ENCODE measurements at regions not wholly inside any gene's neighbourhood (a gene's known extent, or its start where the extent isn't known, plus 50 kb on each side); places are given as distances from the start of the nearest gene placed in this dataset.
A peak's percentile ranks its signal among the peaks of the same experiment; 100 is the strongest.

- Histone ChIP-seq H3K14ac (ENCODE audit: low read length) (no peak overlapping the region), H2BK12ac (ENCODE audit: low read length) (no peak overlapping the region), H3K9ac (ENCODE audit: low read length) (no peak overlapping the region), H3K4me3 (ENCODE audit: low read depth, low read length) (no peak overlapping the region), H3K9me3 (ENCODE audit: insufficient read depth, low read depth, low read length) (no peaks in the 10 kb centered on the region), H2BK5ac (ENCODE audit: low read depth, low read length, poor library complexity) (no peak overlapping the region), H3K36me3 (ENCODE audit: control insufficient read depth in 1 of 2, insufficient read depth in 2 of 2, low read length in 2 of 2) (no peaks in the 10 kb centered on the region), H3K27me3 (ENCODE audit: insufficient read depth, low read length) (no peaks in the 10 kb centered on the region), H3K27ac (ENCODE audit: low read depth, low read length) (no peak overlapping the region), H3K18ac (ENCODE audit: low read length) (no peak overlapping the region), H4K91ac (ENCODE audit: low read depth, low read length) (no peak overlapping the region), H3K23ac (ENCODE audit: low read length) (no peak overlapping the region), H3K4me2 (ENCODE audit: low read length) (no peak overlapping the region), H2AK5ac (ENCODE audit: low read length) (no peak overlapping the region), H2BK120ac (ENCODE audit: insufficient read depth, low read length, poor library complexity) (no peak overlapping the region), H3K79me1 (ENCODE audit: low read length) (no peaks in the 10 kb centered on the region), H3K4me1 (ENCODE audit: control insufficient read depth in 1 of 2, insufficient read depth in 2 of 2, low read length in 2 of 2) (peaks cover 0 to 2% of the 10 kb centered on the region in 2 experiments), H3K4ac (ENCODE audit: low read depth, low read length) (no peak overlapping the region), H3K79me2 (ENCODE audit: control insufficient read depth, insufficient read depth, low read length, poor library complexity) (no peaks in the 10 kb centered on the region), H4K12ac (ENCODE audit: low read depth, low read length) (no peak overlapping the region), H2AFZ (ENCODE audit: insufficient read depth, low read length, poor library complexity) (no peak overlapping the region), H4K8ac (ENCODE audit: low read depth, low read length) (no peak overlapping the region)
- no CpG with 5 or more reads among the region's 1 CpG for WGBS (ENCODE audit: extremely low coverage, insufficient coverage, insufficient read length)
- peak; percentile 4 to 76 for DNase-seq
Observed at GRCh38 chr4:90061881-90062280, 65.3 kb upstream of the CCSER1 start.

- Histone ChIP-seq H3K36me3 (ENCODE audit: control insufficient read depth in 1 of 2, insufficient read depth in 2 of 2, low read length in 2 of 2) (no peaks in the 10 kb centered on the region), H2AK5ac (ENCODE audit: low read length) (no peak overlapping the region), H3K4me3 (ENCODE audit: low read depth, low read length) (no peak overlapping the region), H2BK5ac (ENCODE audit: low read depth, low read length, poor library complexity) (no peak overlapping the region), H3K27me3 (ENCODE audit: insufficient read depth, low read length) (no peaks in the 10 kb centered on the region), H3K23ac (ENCODE audit: low read length) (no peak overlapping the region), H3K27ac (ENCODE audit: low read depth, low read length) (no peak overlapping the region), H3K14ac (ENCODE audit: low read length) (no peak overlapping the region), H4K12ac (ENCODE audit: low read depth, low read length) (no peak overlapping the region), H2AFZ (ENCODE audit: insufficient read depth, low read length, poor library complexity) (no peak overlapping the region), H3K4ac (ENCODE audit: low read depth, low read length) (no peak overlapping the region), H3K9me3 (ENCODE audit: insufficient read depth, low read depth, low read length) (no peaks in the 10 kb centered on the region), H3K18ac (ENCODE audit: low read length) (no peak overlapping the region), H3K4me2 (ENCODE audit: low read length) (no peak overlapping the region), H3K79me2 (ENCODE audit: control insufficient read depth, insufficient read depth, low read length, poor library complexity) (no peaks in the 10 kb centered on the region), H4K8ac (ENCODE audit: low read depth, low read length) (no peak overlapping the region), H3K4me1 (ENCODE audit: control insufficient read depth in 1 of 2, insufficient read depth in 2 of 2, low read length in 2 of 2) (peaks cover 0 to 2% of the 10 kb centered on the region in 2 experiments), H3K9ac (ENCODE audit: low read length) (no peak overlapping the region), H2BK120ac (ENCODE audit: insufficient read depth, low read length, poor library complexity) (no peak overlapping the region), H3K79me1 (ENCODE audit: low read length) (no peaks in the 10 kb centered on the region), H4K91ac (ENCODE audit: low read depth, low read length) (no peak overlapping the region), H2BK12ac (ENCODE audit: low read length) (no peak overlapping the region)
- WGBS (ENCODE audit: extremely low coverage, insufficient coverage, insufficient read length) = no CpG with 5 or more reads among the region's 4 CpGs
- DNase-seq = no peak
Observed at GRCh38 chr4:90064196-90064595, 63.0 kb upstream of the CCSER1 start.

GRCh38 chr4:90069151-90069550 is 58.0 kb upstream of the CCSER1 start:
- Histone ChIP-seq H2BK12ac (ENCODE audit: low read length) (no peak overlapping the region), H4K91ac (ENCODE audit: low read depth, low read length) (no peak overlapping the region), H3K9ac (ENCODE audit: low read length) (no peak overlapping the region), H3K4me3 (ENCODE audit: low read depth, low read length) (no peak overlapping the region), H3K4me1 (ENCODE audit: control insufficient read depth in 1 of 2, insufficient read depth in 2 of 2, low read length in 2 of 2) (no peaks in the 10 kb centered on the region), H4K12ac (ENCODE audit: low read depth, low read length) (no peak overlapping the region), H3K9me3 (ENCODE audit: insufficient read depth, low read depth, low read length) (no peaks in the 10 kb centered on the region), H4K8ac (ENCODE audit: low read depth, low read length) (no peak overlapping the region), H3K27ac (ENCODE audit: low read depth, low read length) (no peak overlapping the region), H2BK120ac (ENCODE audit: insufficient read depth, low read length, poor library complexity) (no peak overlapping the region), H2AK5ac (ENCODE audit: low read length) (no peak overlapping the region), H2AFZ (ENCODE audit: insufficient read depth, low read length, poor library complexity) (no peak overlapping the region), H3K36me3 (ENCODE audit: control insufficient read depth in 1 of 2, insufficient read depth in 2 of 2, low read length in 2 of 2) (no peaks in the 10 kb centered on the region), H3K18ac (ENCODE audit: low read length) (no peak overlapping the region), H3K79me2 (ENCODE audit: control insufficient read depth, insufficient read depth, low read length, poor library complexity) (no peaks in the 10 kb centered on the region), H3K23ac (ENCODE audit: low read length) (no peak overlapping the region), H3K4ac (ENCODE audit: low read depth, low read length) (no peak overlapping the region), H3K79me1 (ENCODE audit: low read length) (no peaks in the 10 kb centered on the region), H3K4me2 (ENCODE audit: low read length) (no peak overlapping the region), H2BK5ac (ENCODE audit: low read depth, low read length, poor library complexity) (no peak overlapping the region), H3K27me3 (ENCODE audit: insufficient read depth, low read length) (no peaks in the 10 kb centered on the region), H3K14ac (ENCODE audit: low read length) (no peak overlapping the region)
- no CpG with 5 or more reads among the region's 1 CpG for WGBS (ENCODE audit: extremely low coverage, insufficient coverage, insufficient read length)
- DNase-seq = peak in 1 of 2 donors; percentile 18

- no peak overlapping the region for H3K4ac ChIP-seq (ENCODE audit: low read depth, low read length)
- no peak overlapping the region for H2BK120ac ChIP-seq (ENCODE audit: insufficient read depth, low read length, poor library complexity)
- no peaks in the 10 kb centered on the region for H3K27me3 ChIP-seq (ENCODE audit: insufficient read depth, low read length)
- peaks cover 0 to 4% of the 10 kb centered on the region in 2 experiments for H3K4me1 ChIP-seq (ENCODE audit: control insufficient read depth in 1 of 2, insufficient read depth in 2 of 2, low read length in 2 of 2)
- H2BK12ac ChIP-seq (ENCODE audit: low read length) = no peak overlapping the region
- H3K36me3 ChIP-seq (ENCODE audit: control insufficient read depth in 1 of 2, insufficient read depth in 2 of 2, low read length in 2 of 2) = no peaks in the 10 kb centered on the region
- H4K12ac ChIP-seq (ENCODE audit: low read depth, low read length) = no peak overlapping the region
- H3K4me3 ChIP-seq (ENCODE audit: low read depth, low read length) = no peak overlapping the region
- no peak for DNase-seq
- no peak overlapping the region for H2AK5ac ChIP-seq (ENCODE audit: low read length)
- H3K9me3 ChIP-seq (ENCODE audit: insufficient read depth, low read depth, low read length) = no peaks in the 10 kb centered on the region
- no peak overlapping the region for H3K23ac ChIP-seq (ENCODE audit: low read length)
- no peak overlapping the region for H3K14ac ChIP-seq (ENCODE audit: low read length)
- H4K8ac ChIP-seq (ENCODE audit: low read depth, low read length) = no peak overlapping the region
- H3K27ac ChIP-seq (ENCODE audit: low read depth, low read length) = no peak overlapping the region
- H3K79me2 ChIP-seq (ENCODE audit: control insufficient read depth, insufficient read depth, low read length, poor library complexity) = no peaks in the 10 kb centered on the region
- H3K4me2 ChIP-seq (ENCODE audit: low read length) = no peak overlapping the region
- WGBS (ENCODE audit: extremely low coverage, insufficient coverage, insufficient read length) = no CpG with 5 or more reads among the region's 11 CpGs
- no peak overlapping the region for H3K9ac ChIP-seq (ENCODE audit: low read length)
- no peak overlapping the region for H3K18ac ChIP-seq (ENCODE audit: low read length)
- no peak overlapping the region for H2BK5ac ChIP-seq (ENCODE audit: low read depth, low read length, poor library complexity)
- no peak overlapping the region for H2AFZ ChIP-seq (ENCODE audit: insufficient read depth, low read length, poor library complexity)
- H3K79me1 ChIP-seq (ENCODE audit: low read length) = no peaks in the 10 kb centered on the region
- H4K91ac ChIP-seq (ENCODE audit: low read depth, low read length) = no peak overlapping the region
Observed at GRCh38 chr4:90071289-90072235, 55.6 kb upstream of the CCSER1 start.

All from trophoblast cell (in vitro differentiated cells and primary cell).